ENCODE measurements at regions not wholly inside any gene's neighbourhood (a gene's known extent, or its start where the extent isn't known, plus 50 kb on each side); places are given as distances from the start of the nearest gene placed in this dataset.

DNA sequence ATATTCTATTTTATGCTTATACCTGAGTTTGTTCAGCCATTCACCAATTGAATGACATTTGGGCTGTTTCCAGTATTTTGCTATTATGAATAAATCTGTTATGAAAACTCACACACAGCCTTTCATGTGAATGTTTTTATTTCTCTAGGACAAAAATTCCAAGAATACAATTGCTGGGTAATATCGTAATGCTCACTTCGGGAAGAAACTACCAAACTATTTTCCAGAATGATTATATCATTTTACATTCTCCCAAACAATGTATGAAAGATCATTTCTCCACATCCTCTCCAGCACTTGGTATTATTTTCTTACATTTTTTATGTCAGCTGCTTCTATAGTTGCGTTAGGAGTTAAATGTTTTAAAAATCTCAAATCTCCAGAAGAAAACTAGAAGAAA lies 58.3 kb upstream of the LHFPL2 start:
- H3K36me3 ChIP-seq: no peaks in the 10 kb centered on the region
- DNase-seq (ENCODE audit: low spot score) (no peak), ATAC-seq (ENCODE audit: insufficient number of reproducible peaks, low FRiP score, low read depth) (no peak)
- no peak overlapping the region for H3K4me3 ChIP-seq
- H3K9me3 ChIP-seq: no peaks in the 10 kb centered on the region
- H3K27me3 ChIP-seq (replicated peaks; ENCODE audit: insufficient read depth): no peaks in the 10 kb centered on the region
- peaks cover 0 to 6% of the 10 kb centered on the region in 2 donors for H3K4me1 ChIP-seq (ENCODE audit: control insufficient read depth in 1 of 2, low read depth in 2 of 2)
- TF ChIP-seq, protein P1, sequence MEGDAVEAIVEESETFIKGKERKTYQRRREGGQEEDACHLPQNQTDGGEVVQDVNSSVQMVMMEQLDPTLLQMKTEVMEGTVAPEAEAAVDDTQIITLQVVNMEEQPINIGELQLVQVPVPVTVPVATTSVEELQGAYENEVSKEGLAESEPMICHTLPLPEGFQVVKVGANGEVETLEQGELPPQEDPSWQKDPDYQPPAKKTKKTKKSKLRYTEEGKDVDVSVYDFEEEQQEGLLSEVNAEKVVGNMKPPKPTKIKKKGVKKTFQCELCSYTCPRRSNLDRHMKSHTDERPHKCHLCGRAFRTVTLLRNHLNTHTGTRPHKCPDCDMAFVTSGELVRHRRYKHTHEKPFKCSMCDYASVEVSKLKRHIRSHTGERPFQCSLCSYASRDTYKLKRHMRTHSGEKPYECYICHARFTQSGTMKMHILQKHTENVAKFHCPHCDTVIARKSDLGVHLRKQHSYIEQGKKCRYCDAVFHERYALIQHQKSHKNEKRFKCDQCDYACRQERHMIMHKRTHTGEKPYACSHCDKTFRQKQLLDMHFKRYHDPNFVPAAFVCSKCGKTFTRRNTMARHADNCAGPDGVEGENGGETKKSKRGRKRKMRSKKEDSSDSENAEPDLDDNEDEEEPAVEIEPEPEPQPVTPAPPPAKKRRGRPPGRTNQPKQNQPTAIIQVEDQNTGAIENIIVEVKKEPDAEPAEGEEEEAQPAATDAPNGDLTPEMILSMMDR (IDR thresholded peaks at IDR 0.05): no peak
- no peak overlapping the region for H3K27ac ChIP-seq

DNA sequence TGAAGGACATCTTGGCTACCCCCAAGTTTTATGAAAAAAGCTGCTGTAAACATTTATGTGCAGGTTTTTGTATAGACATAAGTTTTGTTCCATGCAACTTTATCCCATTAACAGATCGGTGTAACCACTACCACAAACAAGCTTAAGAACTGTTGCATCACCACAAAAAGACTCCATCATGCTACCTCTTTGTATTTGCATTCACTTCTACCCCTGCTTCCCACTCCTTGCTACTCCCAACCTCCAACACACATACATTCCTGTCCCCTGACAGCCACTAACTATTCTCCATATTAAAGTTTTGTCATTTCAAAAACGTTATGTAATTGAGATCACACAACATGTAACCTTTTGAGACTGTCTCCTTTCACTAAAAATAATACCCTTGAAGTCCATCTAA lies 57.8 kb upstream of the LHFPL2 start:
- H3K27ac ChIP-seq: no peak overlapping the region
- H3K27me3 ChIP-seq (replicated peaks; ENCODE audit: insufficient read depth): no peaks in the 10 kb centered on the region
- H3K36me3 ChIP-seq: no peaks in the 10 kb centered on the region
- TF ChIP-seq, protein P1 (IDR thresholded peaks at IDR 0.05): no peak
- no peak overlapping the region for H3K4me3 ChIP-seq
- DNase-seq (ENCODE audit: low spot score): no peak
- H3K4me1 ChIP-seq (ENCODE audit: control insufficient read depth in 1 of 2, low read depth in 2 of 2): peaks cover 0 to 11% of the 10 kb centered on the region in 2 donors
- ATAC-seq (ENCODE audit: insufficient number of reproducible peaks, low FRiP score, low read depth): no peak
- H3K9me3 ChIP-seq: no peaks in the 10 kb centered on the region

DNA sequence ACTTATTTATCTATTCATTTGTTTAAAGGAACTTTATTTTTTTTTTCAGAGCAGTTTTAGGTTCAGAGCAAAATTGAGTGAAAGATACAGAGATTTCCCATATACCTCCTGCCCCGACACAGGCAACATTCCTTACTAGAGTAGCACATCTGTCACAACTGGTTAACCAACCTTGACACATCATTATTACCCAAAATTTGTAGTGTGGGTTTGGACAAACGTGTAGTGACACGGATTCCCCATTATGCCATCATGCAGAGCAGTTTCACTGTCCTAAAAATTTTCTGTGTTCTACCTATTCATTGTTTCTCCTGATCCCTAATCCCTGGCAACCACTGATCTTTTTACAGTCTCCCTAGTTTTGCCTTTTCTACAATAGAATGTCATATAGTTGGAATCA lies 57.3 kb upstream of the LHFPL2 start:
- Histone ChIP-seq H3K27me3 (replicated peaks; ENCODE audit: insufficient read depth) (no peaks in the 10 kb centered on the region), H3K27ac (no peak overlapping the region), H3K9me3 (no peaks in the 10 kb centered on the region), H3K36me3 (no peaks in the 10 kb centered on the region), H3K4me3 (no peak overlapping the region), H3K4me1 (ENCODE audit: control insufficient read depth in 1 of 2, low read depth in 2 of 2) (peaks cover 0 to 13% of the 10 kb centered on the region in 2 donors)
- DNase-seq (ENCODE audit: low spot score) (no peak), ATAC-seq (ENCODE audit: insufficient number of reproducible peaks, low FRiP score, low read depth) (no peak)
- TF ChIP-seq, protein P1 (IDR thresholded peaks at IDR 0.05): no peak

DNA sequence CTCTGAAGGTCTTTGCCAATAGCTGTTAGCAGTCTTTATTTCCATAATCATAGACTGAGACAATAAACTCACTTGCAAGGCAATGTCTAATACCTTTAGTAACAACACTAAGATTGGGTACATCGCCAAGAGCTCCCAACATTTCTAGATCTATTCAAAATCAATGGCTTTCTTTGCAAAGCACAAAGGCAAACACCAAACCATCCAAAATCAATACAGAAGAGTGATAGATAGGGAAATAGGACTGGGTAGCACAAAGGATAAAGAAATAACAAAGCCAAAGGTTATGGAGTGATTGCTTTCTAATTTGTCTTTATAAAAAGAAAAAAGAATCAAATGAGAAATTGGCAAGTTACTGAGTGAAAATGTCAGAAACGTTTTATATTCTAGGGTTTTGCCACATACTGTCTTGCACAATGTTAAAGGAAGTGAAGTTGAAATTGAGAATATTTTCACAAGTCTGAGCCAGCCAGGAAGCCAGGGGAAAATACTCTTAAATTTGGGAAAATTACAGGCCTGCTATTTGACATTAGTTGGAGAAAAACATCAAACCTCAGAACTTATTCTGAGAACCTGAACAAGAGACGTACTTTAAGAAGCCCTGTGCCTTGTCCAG lies 53.3 kb upstream of the LHFPL2 start:
- Histone ChIP-seq H3K4me1 (ENCODE audit: control insufficient read depth in 1 of 2, low read depth in 2 of 2) (peaks cover 9 to 41% of the 10 kb centered on the region in 2 donors), H3K27me3 (replicated peaks; ENCODE audit: insufficient read depth) (no peaks in the 10 kb centered on the region), H3K27ac (peak overlapping the region; percentile 25 to 37), H3K36me3 (no peaks in the 10 kb centered on the region), H3K9me3 (no peaks in the 10 kb centered on the region), H3K4me3 (no peak overlapping the region)
- TF ChIP-seq, protein P1 (IDR thresholded peaks at IDR 0.05): no peak
- ATAC-seq (ENCODE audit: insufficient number of reproducible peaks, low FRiP score, low read depth) (no peak), DNase-seq (ENCODE audit: low spot score) (no peak)

DNA sequence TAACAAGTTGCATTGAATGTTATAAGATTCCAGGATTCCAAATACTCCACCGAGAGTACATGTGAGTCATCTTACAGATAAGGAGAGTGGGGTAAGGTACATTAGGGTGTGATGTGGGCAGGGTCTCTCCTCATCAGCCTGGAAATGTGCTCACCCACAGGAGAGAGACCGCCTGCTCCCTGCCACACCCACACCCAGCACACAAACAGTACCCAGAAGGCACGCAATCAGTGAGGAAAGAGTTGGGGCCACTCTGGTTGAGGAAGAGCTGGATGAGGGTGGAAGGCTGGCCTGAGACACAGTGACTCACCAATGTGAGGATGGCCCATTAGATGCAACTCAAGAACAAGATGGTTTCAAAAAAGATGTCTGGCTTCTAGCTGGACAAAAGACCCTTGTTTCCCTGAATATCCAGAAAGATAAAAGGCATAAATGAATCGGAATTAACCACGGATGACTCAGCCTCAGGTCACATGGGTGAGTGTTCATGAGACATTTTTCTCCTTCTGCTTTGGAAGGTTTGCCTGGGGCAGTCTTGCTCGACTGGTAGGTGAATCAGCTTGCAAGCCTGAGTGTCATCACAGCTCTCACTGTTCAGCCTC lies 51.1 kb upstream of the LHFPL2 start:
- Histone ChIP-seq H3K4me1 (ENCODE audit: control insufficient read depth in 1 of 2, low read depth in 2 of 2) (peaks cover 9 to 41% of the 10 kb centered on the region in 2 donors), H3K9me3 (no peaks in the 10 kb centered on the region), H3K4me3 (no peak overlapping the region), H3K36me3 (no peaks in the 10 kb centered on the region), H3K27me3 (replicated peaks; ENCODE audit: insufficient read depth) (no peaks in the 10 kb centered on the region), H3K27ac (peak overlapping the region; percentile 34 to 58)
- TF ChIP-seq, protein P1 (IDR thresholded peaks at IDR 0.05): no peak
- ATAC-seq (ENCODE audit: insufficient number of reproducible peaks, low FRiP score, low read depth) (no peak), DNase-seq (ENCODE audit: low spot score) (no peak)

Data from thoracic aorta (tissue), 2 donors.